ENCODE measurements at regions not wholly inside any gene's neighbourhood (a gene's known extent, or its start where the extent isn't known, plus 50 kb on each side); places are given as distances from the start of the nearest gene placed in this dataset.

GRCh38 chr3:5293207-5293606, 105.7 kb downstream of the EDEM1 start:
- TF ChIP-seq EP300 (IDR thresholded peaks at IDR 0.05) (no peak), CTCF (IDR thresholded peaks at IDR 0.05) (no peak), POLR2A (IDR thresholded peaks at IDR 0.05) (no peak)
